ENCODE measurements at regions not wholly inside any gene's neighbourhood (a gene's known extent, or its start where the extent isn't known, plus 50 kb on each side); places are given as distances from the start of the nearest gene placed in this dataset.

DNA sequence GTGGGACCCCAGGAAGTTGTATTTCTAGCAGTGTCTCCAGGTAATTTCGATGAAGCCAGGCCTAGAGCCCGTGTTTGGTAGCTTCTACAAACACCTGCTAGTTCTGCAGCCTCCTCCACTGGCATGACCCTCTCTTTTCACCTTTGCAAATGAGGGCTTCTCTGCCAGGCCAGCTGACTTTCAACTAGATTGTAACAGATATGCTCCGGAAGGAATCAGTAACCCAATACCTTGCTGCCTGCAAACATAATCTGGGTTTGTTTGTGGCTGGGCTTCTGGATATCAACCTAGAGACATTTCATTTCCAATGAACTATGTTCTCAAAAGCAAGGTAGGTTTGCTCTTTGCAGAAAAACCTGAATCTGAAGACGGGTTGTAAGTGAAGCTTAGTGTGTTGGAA is 354.8 kb downstream of the DMRT2 start:
- DNase-seq (ENCODE audit: low read depth, low spot score): no peak
- Histone ChIP-seq H3K9ac (replicated peaks; ENCODE audit: extremely low read depth, insufficient read depth, low read length) (no peak overlapping the region), H3K79me2 (ENCODE audit: control insufficient read depth, insufficient read depth, low read length) (no peaks in the 10 kb centered on the region), H3K4me2 (ENCODE audit: insufficient read depth, low read length) (no peak overlapping the region), H3K9me3 (replicated peaks; ENCODE audit: control insufficient read depth, insufficient read depth, low read length) (no peaks in the 10 kb centered on the region), H3K27ac (ENCODE audit: insufficient read depth, low read depth, low read length) (no peak overlapping the region), H3K9me1 (replicated peaks; ENCODE audit: control insufficient read depth, extremely low read depth, insufficient read depth, low read length) (no peaks in the 10 kb centered on the region), H4K20me1 (replicated peaks; ENCODE audit: control insufficient read depth, extremely low read depth, insufficient read depth, low read length) (no peaks in the 10 kb centered on the region), H3K27me3 (ENCODE audit: control insufficient read depth in 2 of 2, insufficient read depth in 2 of 2, low read length in 2 of 2) (no peaks in the 10 kb centered on the region), H2AFZ (ENCODE audit: low read depth, low read length) (no peak overlapping the region), H3K4me1 (ENCODE audit: control insufficient read depth, extremely low read depth, insufficient read depth, low read length) (no peaks in the 10 kb centered on the region), H3K36me3 (ENCODE audit: control insufficient read depth in 2 of 2, extremely low read depth in 1 of 2, insufficient read depth in 2 of 2, low read length in 2 of 2) (no peaks in the 10 kb centered on the region), H3K4me3 (replicated peaks in 1 of 3; ENCODE audit: insufficient read depth in 1 of 3, low read depth in 1 of 3, low read length in 3 of 3) (no peak overlapping the region)
- POLR2A ChIA-PET: no interaction called here
- BruUV-seq (replicated peaks): no TSS peak
- TF ChIP-seq POLR2A (IDR thresholded peaks at IDR 0.05; ENCODE audit: low read depth, low read length) (no peak), JUN (IDR thresholded peaks at IDR 0.05; ENCODE audit: borderline replicate concordance, insufficient read depth, insufficient read length, low read depth) (no peak), GATA2 (IDR thresholded peaks at IDR 0.05; ENCODE audit: insufficient read depth, insufficient read length, low read depth, low read length) (no peak), FOS (IDR thresholded peaks at IDR 0.05; ENCODE audit: borderline replicate concordance, insufficient read depth, low read length) (no peak), POLR2AphosphoS5 (IDR thresholded peaks at IDR 0.05; ENCODE audit: insufficient read depth, low read depth, low read length) (no peak), EZH2 (IDR thresholded peaks at IDR 0.05; ENCODE audit: borderline replicate concordance, low read depth, low read length, severe bottlenecking) (no peak), MYC (IDR thresholded peaks at IDR 0.05; ENCODE audit: low read depth, low read length) (no peak)
- TF ChIP-seq, protein P1, sequence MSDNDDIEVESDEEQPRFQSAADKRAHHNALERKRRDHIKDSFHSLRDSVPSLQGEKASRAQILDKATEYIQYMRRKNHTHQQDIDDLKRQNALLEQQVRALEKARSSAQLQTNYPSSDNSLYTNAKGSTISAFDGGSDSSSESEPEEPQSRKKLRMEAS (IDR thresholded peaks at IDR 0.05; ENCODE audit: insufficient read depth, insufficient read length): no peak
- TF ChIP-seq, protein P2, sequence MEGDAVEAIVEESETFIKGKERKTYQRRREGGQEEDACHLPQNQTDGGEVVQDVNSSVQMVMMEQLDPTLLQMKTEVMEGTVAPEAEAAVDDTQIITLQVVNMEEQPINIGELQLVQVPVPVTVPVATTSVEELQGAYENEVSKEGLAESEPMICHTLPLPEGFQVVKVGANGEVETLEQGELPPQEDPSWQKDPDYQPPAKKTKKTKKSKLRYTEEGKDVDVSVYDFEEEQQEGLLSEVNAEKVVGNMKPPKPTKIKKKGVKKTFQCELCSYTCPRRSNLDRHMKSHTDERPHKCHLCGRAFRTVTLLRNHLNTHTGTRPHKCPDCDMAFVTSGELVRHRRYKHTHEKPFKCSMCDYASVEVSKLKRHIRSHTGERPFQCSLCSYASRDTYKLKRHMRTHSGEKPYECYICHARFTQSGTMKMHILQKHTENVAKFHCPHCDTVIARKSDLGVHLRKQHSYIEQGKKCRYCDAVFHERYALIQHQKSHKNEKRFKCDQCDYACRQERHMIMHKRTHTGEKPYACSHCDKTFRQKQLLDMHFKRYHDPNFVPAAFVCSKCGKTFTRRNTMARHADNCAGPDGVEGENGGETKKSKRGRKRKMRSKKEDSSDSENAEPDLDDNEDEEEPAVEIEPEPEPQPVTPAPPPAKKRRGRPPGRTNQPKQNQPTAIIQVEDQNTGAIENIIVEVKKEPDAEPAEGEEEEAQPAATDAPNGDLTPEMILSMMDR (IDR thresholded peaks at IDR 0.05; ENCODE audit: extremely low read depth in 1 of 2, insufficient read depth in 1 of 2, low read depth in 1 of 2, low read length in 2 of 2): no peak
- FAIRE-seq: no peak
- dilution Hi-C loops (cut with MboI; ENCODE audit: extremely low pct_ligation_motif_present, low sequenced_read_pairs): no loop called here
- CTCF ChIA-PET: no interaction called here
- intact Hi-C loops (cut with micrococcal nuclease): no loop called here

Measured in endothelial cell of umbilical vein (primary cell).